Activated gamma-delta T cell (primary cell): ENCODE measurements at regions not wholly inside any gene's neighbourhood (a gene's known extent, or its start where the extent isn't known, plus 50 kb on each side); places are given as distances from the start of the nearest gene placed in this dataset.
A peak's percentile ranks its signal among the peaks of the same experiment; 100 is the strongest.
"Not testable (repeated sequence)": the region's sequence is repeated elsewhere in the genome, so short reads cannot be mapped to it uniquely, and the experiment has no call there.

ENCODE experiments used
- DNase-seq: peaks from one replicate; lab custom pipeline; 2025; lab: John Stamatoyannopoulos, UW

DNA sequence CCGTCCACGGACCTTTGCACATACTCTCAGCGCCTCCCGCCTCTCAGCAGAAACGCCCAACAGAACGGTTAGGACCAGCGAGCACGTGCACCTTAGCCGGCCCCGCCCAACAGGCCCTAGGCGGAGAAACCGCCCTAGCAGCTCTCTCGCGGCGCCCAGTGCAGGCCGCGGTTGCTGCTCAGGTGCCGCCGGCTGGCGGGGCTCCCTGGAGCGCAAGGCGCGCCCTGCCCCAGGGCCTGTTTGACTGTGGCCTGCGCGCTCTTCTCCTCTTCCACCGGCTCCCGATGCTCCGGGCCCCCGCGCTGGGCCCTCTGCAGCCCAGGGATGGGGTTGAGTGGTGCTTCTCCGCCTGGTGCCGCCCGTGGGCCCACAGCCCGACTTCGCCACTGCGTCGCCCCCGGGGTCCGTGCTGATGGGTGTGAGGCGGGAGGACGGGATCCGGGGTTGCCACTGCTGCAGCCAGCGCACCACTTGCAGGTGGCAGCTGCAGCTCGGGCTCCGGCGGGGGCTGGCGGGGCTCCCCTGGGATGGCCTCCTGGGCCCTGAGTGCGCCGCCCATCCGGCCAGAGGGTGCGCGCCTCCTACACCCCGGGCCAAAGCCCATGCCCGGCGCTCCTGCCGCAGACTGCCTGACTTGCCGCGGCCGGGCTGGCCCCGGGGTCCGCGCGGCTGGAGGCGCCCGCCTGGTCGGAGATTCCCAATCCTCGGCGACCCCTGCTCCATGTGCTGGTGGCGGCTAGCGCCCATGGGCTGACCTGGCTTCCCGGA is 1889.4 kb upstream of the CDH9 start:
- DNase-seq: no peak

GRCh38 chr5:28926422-28926821 is 1888.0 kb upstream of the CDH9 start:
- DNase-seq: peak; percentile 7

GRCh38 chr5:28917631-28918030 is 1879.2 kb upstream of the CDH9 start:
- DNase-seq: no peak

- no peak for DNase-seq
Measured at GRCh38 chr5:28914297-28914696, 1875.9 kb upstream of the CDH9 start.

DNA sequence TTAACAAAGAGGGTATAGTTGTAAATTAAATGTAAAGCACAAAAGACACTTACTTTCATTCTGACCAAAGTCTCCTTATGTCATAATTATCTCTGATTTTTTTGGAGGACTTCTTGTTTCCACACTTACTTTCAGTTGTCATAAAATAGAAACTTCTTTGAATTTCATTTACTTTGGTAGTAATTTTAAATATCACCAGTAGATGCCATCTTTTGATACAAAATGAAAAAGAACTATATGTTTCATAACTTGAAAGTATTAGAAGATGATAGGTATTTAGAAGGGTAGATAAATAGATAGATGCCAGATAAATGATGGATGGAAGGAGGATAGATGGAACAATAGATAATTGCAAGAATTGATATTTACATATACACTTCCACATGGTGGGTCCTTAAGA is 1865.3 kb upstream of the CDH9 start:
- no peak for DNase-seq

DNA sequence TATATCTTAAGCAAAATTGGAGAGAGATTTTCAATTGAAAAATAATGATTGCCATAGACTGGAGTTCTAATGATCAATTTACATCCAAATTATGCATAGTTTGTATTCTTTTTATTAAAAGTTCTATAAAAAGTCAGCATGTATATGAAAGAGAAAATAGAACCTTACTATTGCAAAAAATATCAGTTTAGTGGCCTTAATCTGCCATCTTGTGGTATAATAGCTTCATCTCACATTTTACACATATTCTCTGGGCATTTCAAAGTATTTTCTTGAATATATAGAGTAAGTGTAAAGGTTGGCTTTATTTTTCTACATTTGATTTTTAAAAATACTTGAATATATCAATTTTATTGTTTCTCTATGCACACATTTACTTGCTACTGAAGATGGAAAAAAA is 1858.6 kb upstream of the CDH9 start:
- no peak for DNase-seq

GRCh38 chr5:28880936-28881335 is 1842.5 kb upstream of the CDH9 start:
- no peak for DNase-seq

GRCh38 chr5:28877050-28877449 is 1838.7 kb upstream of the CDH9 start:
- DNase-seq: no peak

DNA sequence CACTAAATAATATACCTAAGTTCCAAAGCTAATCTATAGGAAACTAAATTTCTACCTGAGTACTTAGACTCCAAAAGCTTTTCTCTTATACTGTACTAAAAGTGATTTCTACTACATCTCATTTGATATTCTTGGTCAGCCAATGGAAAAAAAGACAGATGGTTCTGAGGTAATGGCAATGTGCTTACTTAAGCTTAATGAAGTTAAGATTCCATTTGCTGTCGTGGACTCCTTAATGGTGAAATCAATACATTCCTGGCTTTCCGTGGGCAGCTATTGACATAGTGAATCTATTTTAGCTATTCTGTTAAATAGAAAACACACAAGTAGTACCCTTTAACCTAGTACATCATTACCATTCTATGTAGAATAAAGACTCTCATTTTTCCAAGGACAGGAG is 1825.6 kb upstream of the CDH9 start:
- DNase-seq: no peak

GRCh38 chr5:28862860-28863196 is 1824.4 kb upstream of the CDH9 start:
- DNase-seq: no peak

DNA sequence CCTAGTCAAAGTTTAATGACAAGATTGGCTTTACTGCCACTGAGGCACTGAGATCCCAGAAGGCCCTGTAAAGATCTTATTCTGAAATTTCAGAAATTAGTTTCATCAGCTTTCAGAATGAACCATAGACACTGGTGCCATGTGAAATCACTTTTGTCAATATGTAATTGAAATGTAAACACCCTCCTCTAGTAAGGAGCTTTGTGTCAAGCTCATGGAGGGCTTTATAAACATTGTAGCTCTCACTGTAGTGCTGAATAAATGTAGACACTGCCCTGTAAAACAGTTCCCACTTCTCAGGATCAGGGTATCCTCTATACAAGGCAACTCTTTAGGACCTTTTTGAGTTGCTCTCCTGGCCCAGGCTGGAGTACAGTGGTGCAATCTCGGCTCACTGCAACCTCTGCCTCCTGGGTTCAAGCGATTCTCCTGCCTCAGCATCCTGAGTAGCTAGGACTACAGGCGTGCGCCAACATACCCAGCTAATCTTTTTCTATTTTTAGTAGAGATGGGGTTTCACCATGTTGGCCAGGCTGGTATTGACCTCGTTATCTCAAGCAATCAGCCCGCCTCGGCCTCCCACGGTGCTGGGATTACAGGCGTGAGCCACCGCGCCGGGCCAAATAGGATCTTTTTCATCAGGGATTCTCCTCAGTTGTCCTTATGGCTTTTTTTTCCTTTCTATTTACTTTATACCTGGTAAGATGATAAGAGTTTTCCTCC is 1823.9 kb upstream of the CDH9 start:
- no peak for DNase-seq

- no peak for DNase-seq
Measured at GRCh38 chr5:28855626-28856025, 1817.2 kb upstream of the CDH9 start.

GRCh38 chr5:28850320-28850921 is 1812.0 kb upstream of the CDH9 start:
- no peak for DNase-seq

DNA sequence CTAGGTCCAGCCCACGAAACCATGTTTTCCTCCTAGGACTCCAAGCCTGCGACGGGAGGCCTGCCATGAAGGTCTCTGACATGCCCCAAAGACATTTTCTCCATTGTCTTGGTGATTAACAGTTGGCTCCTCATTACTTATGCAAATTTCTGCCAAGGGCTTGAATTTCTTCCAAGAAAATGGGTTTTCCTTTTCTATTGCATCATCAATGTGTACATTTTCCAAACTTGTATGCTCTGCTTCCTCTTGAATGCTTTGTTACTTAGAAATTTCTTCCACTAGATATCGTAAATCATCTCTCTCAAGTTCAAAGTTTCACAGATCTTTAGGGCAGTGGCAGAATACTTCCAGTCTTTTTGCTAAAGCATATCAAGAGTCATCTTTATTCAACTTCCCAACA is 1792.7 kb upstream of the CDH9 start:
- no peak for DNase-seq

DNA sequence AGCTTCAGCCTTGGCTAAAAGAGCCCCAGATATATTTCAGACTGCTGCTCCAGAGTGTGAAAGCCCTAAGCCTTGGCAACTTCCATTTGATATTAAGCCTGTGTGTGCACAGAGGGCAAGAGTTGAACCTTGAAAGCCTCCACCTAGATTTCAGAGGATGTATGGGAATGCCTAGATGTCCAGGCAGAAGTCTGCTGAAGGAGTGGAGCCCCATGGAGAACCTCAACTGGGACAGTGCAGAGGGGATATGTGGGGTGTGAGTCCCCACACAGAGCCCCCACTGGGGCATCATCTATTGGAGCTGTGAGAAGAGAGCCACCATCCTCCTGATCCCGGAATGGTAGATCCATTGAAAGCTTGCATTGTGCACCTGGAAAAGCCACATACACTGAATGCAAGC is 1784.8 kb upstream of the CDH9 start:
- DNase-seq: no peak

GRCh38 chr5:28822071-28822470 is 1783.7 kb upstream of the CDH9 start:
- no peak for DNase-seq

DNA sequence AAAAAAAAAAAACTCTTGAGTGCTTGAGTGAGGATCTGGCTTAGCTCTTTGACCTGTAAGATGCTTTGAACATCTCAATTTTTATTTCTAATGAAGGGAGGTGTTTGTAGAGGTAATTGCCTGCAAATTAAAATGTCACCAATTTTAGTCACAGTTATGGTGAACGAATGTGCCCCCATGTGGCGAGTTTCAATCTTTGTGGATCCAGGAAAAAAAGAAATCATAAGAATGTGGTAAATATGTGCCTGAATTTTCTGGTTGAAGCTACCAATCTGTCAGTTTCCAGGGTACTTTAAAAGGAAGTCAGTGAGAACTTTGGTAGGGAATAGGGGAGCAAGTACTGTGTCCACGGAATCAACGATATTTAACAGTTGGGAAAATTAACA is 1772.4 kb upstream of the CDH9 start:
- no peak for DNase-seq

DNA sequence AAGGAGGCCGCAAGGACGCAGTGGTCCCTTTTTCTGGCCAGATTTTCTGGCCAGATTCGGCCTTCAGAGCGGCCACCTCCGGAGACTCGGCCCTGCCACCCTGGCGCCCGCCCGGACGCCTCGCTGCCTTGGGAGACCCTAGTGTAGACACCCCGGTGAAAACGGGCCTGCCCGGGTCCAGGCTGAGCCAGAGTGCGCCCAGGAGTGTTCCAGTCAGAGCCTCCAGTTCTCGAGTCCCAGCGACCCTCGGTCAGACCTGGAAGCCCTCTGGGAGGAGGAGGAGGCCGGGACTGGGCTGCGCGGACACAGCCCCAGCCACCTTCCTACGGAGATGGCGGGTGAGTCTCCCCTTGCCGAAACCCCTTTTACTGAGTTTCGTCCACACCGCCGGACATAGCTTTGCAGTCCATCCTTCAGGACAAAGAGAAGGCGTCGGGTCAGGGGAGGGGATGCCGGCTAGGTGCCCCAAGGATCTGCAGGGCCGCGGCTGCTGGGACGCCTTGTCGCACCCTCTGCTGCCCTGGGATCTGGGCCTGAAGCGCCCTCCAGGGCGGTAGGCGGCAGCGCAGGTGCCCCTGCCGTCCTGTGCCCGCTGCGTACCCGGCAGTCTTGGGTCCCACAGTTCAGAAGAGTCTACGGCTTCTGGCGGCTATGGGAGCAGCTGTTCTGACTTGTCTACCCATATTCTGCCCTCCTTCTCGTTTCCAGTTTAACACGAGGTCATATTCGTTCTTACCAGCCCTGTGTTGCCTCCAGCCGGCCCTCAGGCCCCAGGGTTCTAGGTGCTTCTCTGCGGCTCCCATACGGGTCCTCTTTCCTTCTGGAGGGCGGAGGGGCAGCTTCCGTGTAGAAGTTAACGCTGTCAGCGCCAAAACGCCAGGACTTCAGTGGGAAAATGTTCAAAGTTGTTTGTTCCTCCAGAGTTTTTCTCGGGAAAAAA is 1771.7 kb upstream of the CDH9 start:
- peak; percentile 7 for DNase-seq

- peak; percentile 11 for DNase-seq
Measured at GRCh38 chr5:28808967-28809810, 1770.8 kb upstream of the CDH9 start.

DNA sequence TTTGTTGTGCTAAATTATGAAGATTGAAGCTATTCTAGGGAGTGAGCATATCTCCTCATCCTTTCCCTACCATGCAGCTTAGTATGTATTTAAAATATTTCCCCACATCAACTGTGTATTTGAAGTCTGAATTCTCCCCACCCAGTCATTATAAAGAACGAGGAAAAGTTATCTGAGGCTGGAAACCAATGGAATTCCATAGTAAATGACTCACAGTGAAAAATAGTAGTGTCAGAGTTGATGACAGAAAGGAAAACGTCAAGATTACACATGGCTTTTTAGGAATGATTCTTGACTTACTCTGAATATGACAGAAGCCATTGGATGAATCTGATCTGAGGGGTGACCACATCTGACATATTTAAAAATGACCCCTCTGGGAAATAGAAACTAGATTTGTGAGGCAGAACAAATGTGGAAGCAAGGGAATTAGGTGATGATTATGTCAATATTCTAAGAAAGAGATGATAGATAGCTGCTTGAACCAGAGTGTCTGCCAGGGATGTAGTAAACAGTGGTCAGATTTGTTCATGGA is 1768.9 kb upstream of the CDH9 start:
- DNase-seq: no peak

GRCh38 chr5:28799035-28799434 is 1760.6 kb upstream of the CDH9 start:
- not testable (repeated sequence) for DNase-seq
